GM12878 (cell line): ENCODE measurements at regions not wholly inside any gene's neighbourhood (a gene's known extent, or its start where the extent isn't known, plus 50 kb on each side); places are given as distances from the start of the nearest gene placed in this dataset.

Experiments used
- ATAC-seq: fragments of 200-7000 bp; cut with Tn5 transposase; 3 replicates; pipeline ENCODE4 v1.9.1; 2020; ENCODE audit warnings: mild to moderate bottlenecking, moderate library complexity
- BruUV-seq: library from RNA; stranded (reverse); fragments of 400-500 nt; replicated peaks from 2 replicates; lab custom pipeline; 2021; lab: Mats Ljungman, UMichigan
- CTCF ChIA-PET: fragments of 300-600 bp; sonication (Branson Sonifier 250); formaldehyde crosslinking; extraction: SDS; loops from one replicate; lab custom pipeline; 2021; ENCODE audit warnings: inconsistent platforms; lab: Yijun Ruan, JAX
- POLR2A ChIA-PET: fragments of 350-600 bp; formaldehyde crosslinking; extraction: SDS; loops from one replicate; lab custom pipeline; 2021; ENCODE audit warnings: inconsistent platforms; lab: Charles Lee
- RAD21 ChIA-PET: fragments of 300-600 bp; sonication (Branson Sonifier 250); formaldehyde crosslinking; loops from one replicate; lab custom pipeline; 2023; ENCODE audit warnings: antibody characterized with exemption; ENCODE audit not compliant: unreplicated experiment; lab: Charles Lee
- SMC1A ChIA-PET: fragments of 300-600 bp; sonication (Branson Sonifier 250); formaldehyde crosslinking; loops from one replicate; lab custom pipeline; 2023; ENCODE audit not compliant: unreplicated experiment, uncharacterized antibody; lab: Charles Lee
- DNase-seq: peaks from one replicate; pipeline ENCODE4 v3.0.0-alpha.2; 2011; ENCODE audit warnings: low read depth, low spot score
- FAIRE-seq: peaks from 3 replicates; lab custom pipeline; 2011; peaks lifted over from hg19 to GRCh38; lab: Jason Lieb, UNC
- H2AFZ ChIP-seq: 2 replicates; pipeline ENCODE4 v1.6.0; 2011; ENCODE audit warnings: low read depth, low read length, control low read depth; ENCODE audit not compliant: control insufficient read depth
- H3K27ac ChIP-seq: 2 replicates; pipeline ENCODE4 v1.5.1; 2011; ENCODE audit warnings: control low read depth; ENCODE audit not compliant: control insufficient read depth, insufficient read depth
- H3K27me3 ChIP-seq, 2 experiments: replicated peaks in 1 of 2; 2 replicates each; pipeline versions ENCODE4 v1.6.0 to v1.6.1; 2011; ENCODE audit warnings: low read length in 1 of 2; ENCODE audit not compliant: control insufficient read depth in 2 of 2, insufficient read depth in 2 of 2
- H3K36me3 ChIP-seq, 2 experiments: 2 replicates each; pipeline ENCODE4 v1.5.1; 2011; ENCODE audit warnings: low read length in 1 of 2; ENCODE audit not compliant: control insufficient read depth in 2 of 2, insufficient read depth in 2 of 2
- H3K4me1 ChIP-seq: 2 replicates; pipeline ENCODE4 v1.6.1; 2011; ENCODE audit warnings: mild to moderate bottlenecking, low read length, moderate library complexity, mixed read lengths; ENCODE audit not compliant: control insufficient read depth, insufficient read depth
- H3K4me2 ChIP-seq: 2 replicates; pipeline ENCODE4 v1.6.0; 2011; ENCODE audit warnings: control low read depth; ENCODE audit not compliant: control insufficient read depth, insufficient read depth
- H3K4me3 ChIP-seq: fragments of 200-600 bp; sonication (generic); 2 replicates; pipeline ENCODE4 v1.5.1; 2016
- H3K79me2 ChIP-seq: 2 replicates; pipeline ENCODE4 v1.6.0; 2011; ENCODE audit warnings: low read length; ENCODE audit not compliant: control insufficient read depth, insufficient read depth
- H3K9ac ChIP-seq: 2 replicates; pipeline ENCODE4 v1.8.0; 2011; ENCODE audit warnings: low read length, control low read depth, mixed read lengths; ENCODE audit not compliant: control insufficient read depth, insufficient read depth
- H3K9me3 ChIP-seq: replicated peaks from 3 replicates; pipeline ENCODE4 v1.5.1; 2011; ENCODE audit warnings: mild to moderate bottlenecking, low read length; ENCODE audit not compliant: control insufficient read depth, insufficient read depth
- H4K20me1 ChIP-seq: 2 replicates; pipeline ENCODE4 v1.6.0; 2011; ENCODE audit not compliant: control insufficient read depth, insufficient read depth
- CBX3 ChIP-seq: fragments of 200-600 bp; sonication (generic); IDR thresholded peaks from 2 replicates; pipeline ENCODE4 v1.6.1; 2016; ENCODE audit warnings: low read depth, borderline replicate concordance
- CTCF ChIP-seq, 3 experiments: IDR thresholded peaks in 2 of 3; conservative IDR thresholded peaks in 1 of 3; 2 replicates each; pipeline ENCODE4 v1.5.1; 2011; ENCODE audit warnings: low read depth in 3 of 3, low read length in 3 of 3, mild to moderate bottlenecking in 3 of 3, control low read depth in 2 of 3, moderate library complexity in 2 of 3, inconsistent platforms in 1 of 3, mixed read lengths in 1 of 3; ENCODE audit not compliant: control insufficient read depth in 2 of 3, insufficient read depth in 1 of 3; ENCODE audit errors: extremely low read depth in 1 of 3
- DPF2 ChIP-seq: fragments of 450-650 bp; IDR thresholded peaks from 2 replicates; pipeline ENCODE4 v1.6.1; 2017; ENCODE audit warnings: mild to moderate bottlenecking
- HCFC1 ChIP-seq: fragments of 150-350 bp; IDR thresholded peaks from 2 replicates; pipeline ENCODE4 v1.6.1; 2014; ENCODE audit warnings: low read length
- IKZF1 ChIP-seq: fragments of 450-650 bp; conservative IDR thresholded peaks from 2 replicates; pipeline ENCODE4 v1.6.1; 2017; ENCODE audit warnings: antibody characterized with exemption, mild to moderate bottlenecking
- IRF4 ChIP-seq: IDR thresholded peaks from 2 replicates; pipeline ENCODE4 v1.6.1; 2011; ENCODE audit warnings: low read depth, low read length
- NFYB ChIP-seq: IDR thresholded peaks from 2 replicates; pipeline ENCODE4 v1.6.1; 2011; ENCODE audit warnings: low read depth, mild to moderate bottlenecking, low read length, improper control_type of control experiment, moderate library complexity; ENCODE audit not compliant: insufficient read depth
- NR2C1 ChIP-seq: fragments of 450-650 bp; IDR thresholded peaks from 2 replicates; pipeline ENCODE4 v1.6.1; 2017; ENCODE audit warnings: antibody characterized with exemption, mild to moderate bottlenecking, moderate library complexity
- RCOR1 ChIP-seq: conservative IDR thresholded peaks from 2 replicates; pipeline ENCODE4 v1.6.1; 2012; ENCODE audit warnings: low read depth, low read length, improper control_type of control experiment
- RELA ChIP-seq: fragments of 450-650 bp; IDR thresholded peaks from 2 replicates; pipeline ENCODE4 v1.8.0; 2014; ENCODE audit warnings: borderline replicate concordance; ENCODE audit not compliant: partially characterized antibody
- SMARCA5 ChIP-seq: fragments of 450-650 bp; IDR thresholded peaks from 2 replicates; pipeline ENCODE4 v1.6.1; 2017; ENCODE audit warnings: mild to moderate bottlenecking
- STAT1 ChIP-seq: fragments of 450-650 bp; conservative IDR thresholded peaks from 2 replicates; pipeline ENCODE4 v1.6.1; 2014; ENCODE audit warnings: antibody characterized with exemption, mild to moderate bottlenecking
- SUZ12 ChIP-seq: fragments of 200-600 bp; sonication (generic); IDR thresholded peaks from one replicate; pipeline ENCODE4 v1.6.1; 2018; ENCODE audit warnings: antibody characterized with exemption, mild to moderate bottlenecking; ENCODE audit not compliant: unreplicated experiment
- TCF7 ChIP-seq: IDR thresholded peaks from 2 replicates; pipeline ENCODE4 v1.6.1; 2014; ENCODE audit warnings: antibody characterized with exemption, borderline replicate concordance
- ZNF592 ChIP-seq: fragments of 450-650 bp; IDR thresholded peaks from 2 replicates; pipeline ENCODE4 v1.6.1; 2017; ENCODE audit warnings: mild to moderate bottlenecking, moderate library complexity
- ZZZ3 ChIP-seq: IDR thresholded peaks from 2 replicates; pipeline ENCODE4 v1.6.1; 2011; ENCODE audit warnings: low read depth; ENCODE audit not compliant: control insufficient read depth, insufficient read length
- WGBS: methylation state at CpG from one replicate; pipeline ENCODE4 v1.1.6; 2016; ENCODE audit warnings: low lambda C conversion rate; ENCODE audit not compliant: insufficient replicate concordance, insufficient coverage; ENCODE audit errors: missing lambda C conversion rate; 5-methylcytosine and 5-hydroxymethylcytosine counted together
- in situ Hi-C: fragments of 300-500 bp; cut with MboI; formaldehyde crosslinking; loops from 9 replicates; pipeline ENCODE4 v1.14.3; 2018; ENCODE audit warnings: mixed read lengths
- intact Hi-C: fragments of 100-400 bp; cut with micrococcal nuclease; formaldehyde crosslinking; loops from one replicate; pipeline ENCODE4 v1.14.2; 2022; ENCODE audit not compliant: unreplicated experiment
- TF ChIP-seq, protein P1 (sequence below): IDR thresholded peaks from 2 replicates; pipeline ENCODE4 v1.6.1; 2011; ENCODE audit warnings: borderline replicate concordance, low read depth, mild to moderate bottlenecking, moderate library complexity, low read length; ENCODE audit not compliant: insufficient read depth, poor library complexity, severe bottlenecking

- DNase-seq, result no peak
- Histone ChIP-seq H3K9ac (no peak overlapping the region), H3K4me1 (no peaks in the 10 kb centered on the region), H3K9me3 (no peaks in the 10 kb centered on the region), H3K4me2 (no peak overlapping the region), H4K20me1 (no peaks in the 10 kb centered on the region; the same call in 1 of the 2 replicates), H3K36me3 (no peaks in the 10 kb centered on the region), H3K79me2 (no peaks in the 10 kb centered on the region), H3K27ac (no peak overlapping the region), H3K4me3 (no peak overlapping the region), H2AFZ (no peak overlapping the region), H3K27me3 (no peaks in the 10 kb centered on the region; a peak in 1 of 4 replicates)
- FAIRE-seq, result no peak
- WGBS, result 62% methylated on average over 11 of the region's 11 CpGs
- in situ Hi-C loops (no loop called here), intact Hi-C loops (no loop called here)
- CTCF ChIA-PET, result no interaction called here
- POLR2A ChIA-PET, result interaction anchor here (0.5 kb wide), 1 partner anchor 1191 kb away, joined by 3 read pairs; no protein-coding TSS in a partner anchor
- RAD21 ChIA-PET, result no interaction called here
- ATAC-seq, result no peak
- no TSS peak for BruUV-seq
- TF ChIP-seq NR2C1 (no peak), IRF4 (no peak), HCFC1 (no peak), SMARCA5 (no peak), IKZF1 (no peak), RCOR1 (no peak), DPF2 (no peak), STAT1 (no peak), CBX3 (no peak), ZNF592 (no peak), TCF7 (no peak), RELA (no peak), ZZZ3 (no peak), NFYB (no peak), CTCF (IDR thresholded peaks at IDR 0.05 in 2 of 3, conservative IDR thresholded peaks at IDR 0.05 in 1 of 3; ENCODE audit: control insufficient read depth in 2 of 3, extremely low read depth in 1 of 3, insufficient read depth in 1 of 3, low read depth in 3 of 3, low read length in 3 of 3) (no peak), SUZ12 (no peak)
- TF ChIP-seq, protein P1, sequence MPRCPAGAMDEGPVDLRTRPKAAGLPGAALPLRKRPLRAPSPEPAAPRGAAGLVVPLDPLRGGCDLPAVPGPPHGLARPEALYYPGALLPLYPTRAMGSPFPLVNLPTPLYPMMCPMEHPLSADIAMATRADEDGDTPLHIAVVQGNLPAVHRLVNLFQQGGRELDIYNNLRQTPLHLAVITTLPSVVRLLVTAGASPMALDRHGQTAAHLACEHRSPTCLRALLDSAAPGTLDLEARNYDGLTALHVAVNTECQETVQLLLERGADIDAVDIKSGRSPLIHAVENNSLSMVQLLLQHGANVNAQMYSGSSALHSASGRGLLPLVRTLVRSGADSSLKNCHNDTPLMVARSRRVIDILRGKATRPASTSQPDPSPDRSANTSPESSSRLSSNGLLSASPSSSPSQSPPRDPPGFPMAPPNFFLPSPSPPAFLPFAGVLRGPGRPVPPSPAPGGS, result no peak
- SMC1A ChIA-PET, result no interaction called here
These were observed 195.4 kb upstream of the C2CD4B start for GRCh38 chr15:62360332-62361097.
